NCI-H526 treated with DMSO at 0.1 percent for 48 hours (cell line): ENCODE measurements at regions not wholly inside any gene's neighbourhood (a gene's known extent, or its start where the extent isn't known, plus 50 kb on each side); places are given as distances from the start of the nearest gene placed in this dataset.
"Not testable (repeated sequence)": the region's sequence is repeated elsewhere in the genome, so short reads cannot be mapped to it uniquely, and the experiment has no call there.

Experiments
- DNase-seq: peaks from one replicate; lab custom pipeline; 2025; lab: John Stamatoyannopoulos, UW

DNA sequence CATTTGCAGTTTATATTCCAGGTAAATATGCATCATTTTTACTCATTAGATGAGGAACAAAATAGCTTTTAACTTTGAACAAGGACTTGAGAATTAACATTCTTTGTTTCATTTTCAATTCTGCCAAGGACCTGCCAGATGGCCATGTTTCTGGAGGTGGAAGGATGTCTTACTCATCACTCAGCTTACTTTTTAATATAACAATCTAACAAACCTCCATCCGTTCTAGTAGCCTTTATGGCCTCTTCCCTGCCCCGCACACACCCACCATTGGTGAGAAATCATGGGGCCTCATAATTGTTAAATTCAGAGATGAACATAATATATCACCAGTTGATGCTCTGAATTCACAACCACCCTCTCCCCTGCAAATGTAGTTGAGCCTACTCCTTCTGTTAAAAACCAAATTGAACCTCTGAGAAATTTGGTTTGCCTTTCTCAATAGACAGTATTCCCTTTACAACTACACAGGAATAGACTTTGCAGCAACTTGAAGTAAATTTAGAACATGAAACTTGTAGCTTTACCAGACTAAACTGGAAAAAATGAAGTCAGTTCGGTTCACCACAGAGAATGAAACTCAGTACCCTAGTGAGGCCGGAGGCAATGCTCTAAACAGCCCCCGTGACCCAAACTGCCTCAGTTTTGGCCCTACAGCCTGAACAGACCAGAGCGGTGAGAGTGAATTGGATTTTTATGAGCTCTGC, 50.1 kb upstream of the ACSL4 start:
- DNase-seq = no peak

DNA sequence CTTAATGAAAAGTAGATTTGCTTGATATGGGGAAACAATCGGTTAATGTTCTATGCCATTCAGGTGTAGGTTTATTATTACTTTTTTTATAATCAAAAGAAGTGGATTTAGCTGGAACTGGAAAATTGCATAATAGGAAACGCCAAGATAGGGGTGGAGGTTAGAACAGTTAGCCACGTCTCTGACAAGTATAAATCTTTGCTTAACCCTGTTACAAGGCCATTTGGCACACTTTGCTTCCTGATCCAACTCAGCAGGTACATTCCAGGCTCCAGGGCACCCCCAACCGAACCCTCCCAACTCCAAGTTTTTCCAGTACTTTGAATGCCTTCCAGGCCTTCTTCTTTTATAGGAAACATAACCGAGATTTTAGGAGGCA, 50.6 kb upstream of the ACSL4 start:
- no peak for DNase-seq

DNA sequence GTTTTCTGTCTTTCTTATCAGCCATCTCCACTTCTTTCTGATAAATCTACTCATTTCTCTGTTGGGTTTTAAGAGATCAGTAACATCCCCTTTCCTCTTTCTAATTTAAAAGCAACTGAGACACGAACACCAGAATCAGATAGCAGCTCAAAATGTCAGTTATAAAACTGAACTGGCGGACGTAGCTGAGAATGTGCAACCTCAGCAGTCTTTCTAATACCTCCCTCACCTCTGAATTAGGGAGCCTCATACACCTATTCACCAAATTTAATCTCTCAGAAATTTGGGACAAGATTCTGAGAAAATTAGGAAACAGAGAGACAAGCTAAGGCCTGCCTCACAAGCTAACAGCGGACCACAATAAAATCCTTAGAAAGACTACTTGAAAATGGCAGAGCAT, 52.0 kb upstream of the ACSL4 start:
- DNase-seq = no peak

DNA sequence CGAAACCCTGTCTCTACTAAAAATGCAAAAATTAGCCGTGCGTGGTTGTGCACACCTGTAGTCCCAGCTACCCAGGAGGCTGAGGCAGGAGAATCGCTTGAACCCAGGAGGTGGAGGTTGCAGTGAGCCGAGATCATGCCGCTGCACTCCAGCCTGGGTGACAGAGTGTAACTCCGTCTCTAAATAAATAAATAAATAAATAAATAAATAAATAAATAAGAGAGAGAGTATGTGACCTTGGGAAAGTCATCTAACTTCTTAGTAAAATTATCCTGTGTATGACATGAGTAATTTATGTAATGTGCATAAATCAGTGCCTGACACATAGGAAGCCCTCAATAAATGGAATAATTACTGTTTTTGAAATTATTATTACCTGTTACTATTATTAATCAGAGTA, 57.5 kb upstream of the ACSL4 start:
- DNase-seq = not testable (repeated sequence)

DNA sequence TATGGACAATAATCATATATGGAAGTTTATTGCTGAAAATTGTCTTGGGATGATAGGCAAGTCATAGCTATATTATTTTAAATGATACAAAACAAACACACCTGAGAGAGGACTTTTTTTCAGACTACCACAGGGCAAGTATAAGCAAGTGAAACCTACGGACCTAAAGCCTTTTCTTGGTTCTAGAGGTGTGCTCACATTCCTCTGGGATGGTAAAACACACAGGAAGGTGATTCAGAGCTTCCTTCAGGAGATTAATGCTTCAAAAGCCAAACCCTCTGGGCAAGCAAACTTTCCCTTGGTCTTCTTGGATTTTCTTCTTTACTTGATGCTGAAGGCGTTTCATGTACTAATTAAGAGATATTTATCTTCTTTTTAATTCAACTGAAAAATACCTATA, 60.1 kb upstream of the ACSL4 start:
- DNase-seq = no peak

DNA sequence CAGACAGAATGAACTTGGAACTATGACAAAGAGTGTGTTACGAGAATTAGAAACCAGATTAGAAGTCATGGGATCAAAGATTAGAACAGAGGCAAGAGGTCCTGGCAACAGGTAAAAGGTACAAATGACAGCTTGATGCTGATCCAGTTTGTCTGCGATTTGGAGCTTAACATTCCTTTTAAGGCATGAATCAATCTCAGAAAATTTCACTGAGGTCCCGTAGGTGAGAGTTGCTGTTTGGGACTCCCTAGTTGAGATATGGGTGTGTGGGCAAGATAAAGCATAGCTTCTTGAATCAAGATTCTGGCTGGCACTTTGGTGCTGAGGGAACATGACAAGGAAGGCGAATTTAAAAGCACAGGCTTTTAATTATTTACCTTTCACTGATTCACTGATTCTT, 62.6 kb upstream of the ACSL4 start:
- no peak for DNase-seq

DNA sequence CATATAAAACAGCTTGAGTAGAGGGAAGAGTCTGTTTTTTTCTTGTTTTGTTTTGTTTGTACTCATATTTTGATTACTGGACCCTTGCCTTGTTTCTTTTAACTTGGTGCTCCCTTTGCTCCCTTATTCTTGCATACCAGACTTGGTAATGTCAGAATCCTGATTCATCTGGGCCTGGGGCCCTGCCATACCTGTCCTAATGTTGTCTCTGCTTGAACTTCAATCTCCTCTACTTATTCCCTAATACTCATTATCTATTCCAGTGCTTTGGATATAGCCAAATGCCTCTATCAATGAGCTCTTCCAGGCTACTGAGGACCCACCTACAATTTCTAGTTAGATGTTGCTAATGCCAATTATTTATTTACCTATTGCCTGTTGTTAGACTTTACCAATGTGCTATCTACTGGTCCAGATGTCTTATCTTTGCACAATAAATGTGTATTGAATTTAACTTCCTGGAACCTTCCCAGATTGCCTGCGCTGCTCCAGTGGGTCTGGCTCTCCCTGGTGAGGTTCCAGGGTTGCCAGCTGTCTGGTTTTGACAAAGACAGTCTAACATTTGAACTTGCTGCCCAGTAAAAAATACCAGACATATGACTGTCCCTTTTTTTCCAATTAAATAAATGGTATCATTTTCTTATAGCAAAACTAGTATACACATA, 64.4 kb upstream of the ACSL4 start:
- DNase-seq = no peak

DNA sequence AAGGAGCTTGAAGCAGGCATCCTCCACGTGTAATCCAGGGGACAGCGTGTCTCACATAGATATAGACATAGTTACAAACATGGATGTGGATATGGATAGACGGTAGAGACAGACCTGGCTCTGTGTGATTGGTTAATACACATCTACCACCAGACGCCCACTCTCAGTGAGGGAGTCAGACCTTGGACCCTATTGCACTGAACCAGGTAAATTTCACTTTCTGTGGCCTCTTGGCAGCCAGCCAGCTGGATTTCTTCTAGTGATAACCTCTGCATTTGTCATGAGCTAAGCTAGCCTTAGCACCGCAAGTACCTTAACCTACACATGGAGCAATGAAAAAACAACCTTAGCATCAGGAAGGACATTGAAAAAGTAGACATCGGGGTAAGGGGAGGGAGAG, 79.2 kb upstream of the ACSL4 start:
- DNase-seq = no peak

DNA sequence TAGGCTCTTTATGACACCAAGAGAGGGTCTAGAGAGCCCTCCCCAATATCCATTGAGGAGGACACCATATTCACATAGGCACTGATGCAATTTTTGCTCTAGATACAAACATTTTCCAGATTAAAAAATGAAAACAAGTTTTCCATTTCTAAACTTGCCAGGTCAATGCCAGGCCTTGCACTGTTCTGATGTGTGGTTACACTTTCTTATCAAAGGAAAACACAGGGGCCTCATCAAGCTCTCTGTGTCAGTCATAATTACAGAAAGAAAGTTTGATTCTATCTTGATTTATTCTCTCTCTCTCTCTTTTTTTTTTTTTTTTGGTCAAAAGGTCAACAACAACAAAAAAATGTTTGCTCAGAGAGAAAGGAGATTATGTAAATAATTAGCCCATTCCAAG, 80.2 kb upstream of the ACSL4 start:
- no peak for DNase-seq

DNA sequence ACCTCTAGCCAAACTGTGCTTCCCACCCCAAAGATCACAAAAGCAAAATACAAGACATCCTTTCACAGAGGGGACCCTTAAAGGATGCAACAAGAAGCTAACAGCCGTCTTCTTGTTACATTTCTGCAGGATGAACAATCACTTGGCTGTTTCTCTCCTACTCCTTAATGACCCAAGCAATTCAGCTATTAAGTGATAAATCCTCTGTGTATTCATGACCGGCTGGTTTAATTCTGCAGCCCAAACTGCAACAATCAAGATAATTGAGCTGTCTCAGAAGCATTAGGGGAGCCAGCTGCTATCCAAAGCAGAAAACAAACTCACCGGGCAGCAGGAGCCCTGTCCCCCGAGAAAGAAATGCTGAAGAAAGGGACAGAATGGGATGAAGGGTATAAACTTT, 85.9 kb upstream of the ACSL4 start:
- no peak for DNase-seq

DNA sequence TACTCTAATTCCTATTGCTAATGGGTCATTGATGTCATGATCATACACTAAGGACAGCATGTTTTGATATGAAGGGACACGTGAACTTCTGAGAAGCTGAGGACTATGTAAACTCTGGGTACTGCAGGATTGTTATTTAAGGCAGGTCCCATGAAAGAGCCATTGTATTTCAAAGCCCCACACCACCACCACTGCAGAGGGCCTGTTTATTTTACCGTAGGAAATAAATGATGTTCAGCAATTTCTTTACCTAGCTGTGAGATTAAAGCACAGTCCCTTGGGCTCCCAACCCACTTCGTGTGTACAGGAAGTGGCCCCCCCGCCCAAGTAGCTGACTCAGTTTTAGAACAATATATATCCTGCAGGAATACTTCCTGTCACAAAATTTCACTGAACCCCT, 89.8 kb upstream of the ACSL4 start:
- peak; percentile 2 for DNase-seq

DNA sequence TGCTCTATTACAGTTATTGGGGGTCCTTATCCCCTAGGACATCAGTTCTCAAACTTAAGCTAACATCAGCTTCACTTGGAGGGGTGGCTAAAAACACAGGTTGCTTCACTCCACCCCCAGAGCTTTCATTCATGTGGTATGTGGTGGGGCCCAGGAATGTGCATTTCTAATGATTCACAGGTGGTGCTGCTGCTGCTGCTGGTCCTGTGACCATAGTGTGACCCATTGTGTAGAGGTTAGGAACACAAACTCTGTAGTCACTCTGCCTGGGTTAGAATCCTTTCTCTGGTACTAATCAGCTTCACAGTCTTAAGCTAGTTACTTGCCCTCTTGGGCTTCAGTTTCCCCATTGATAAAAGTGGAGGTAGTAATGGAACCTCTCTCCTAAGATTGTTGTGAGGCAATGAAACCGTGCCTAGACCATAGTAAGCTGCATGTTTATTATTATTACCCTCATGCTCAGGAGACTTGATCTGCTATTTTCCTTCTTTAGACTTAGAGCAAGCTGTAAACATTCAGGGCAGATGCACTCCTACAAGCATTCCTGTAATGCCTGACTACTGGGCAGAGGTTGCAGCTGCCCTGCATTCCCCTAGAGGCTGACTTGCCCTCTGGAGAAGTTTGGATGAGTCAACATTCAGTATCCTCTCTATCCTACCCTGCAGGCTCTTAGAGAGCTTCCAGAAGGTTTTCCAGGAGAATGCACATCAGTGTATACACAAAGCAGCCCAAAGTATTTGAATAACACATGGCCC, 94.1 kb upstream of the ACSL4 start:
- DNase-seq = peak; percentile 42

DNA sequence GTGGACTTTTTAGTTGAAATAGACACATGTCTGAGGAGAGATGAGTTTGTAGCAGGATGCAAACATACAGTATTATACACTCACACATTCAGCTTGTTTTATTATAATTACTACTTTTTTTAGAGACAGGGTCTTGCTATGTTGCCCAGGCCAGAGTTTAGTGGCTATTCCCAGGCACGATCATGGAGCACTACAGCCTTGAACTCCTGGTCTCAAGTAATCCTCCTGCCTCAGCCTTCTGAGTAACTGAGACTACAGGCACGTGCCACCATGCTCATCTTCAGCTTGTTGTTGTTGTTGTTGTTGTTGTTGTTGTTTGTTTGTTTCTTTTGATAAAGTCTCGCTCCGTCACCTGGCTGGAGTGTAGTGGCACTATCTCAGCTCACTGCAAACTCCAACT, 94.7 kb upstream of the ACSL4 start:
- no peak for DNase-seq

DNA sequence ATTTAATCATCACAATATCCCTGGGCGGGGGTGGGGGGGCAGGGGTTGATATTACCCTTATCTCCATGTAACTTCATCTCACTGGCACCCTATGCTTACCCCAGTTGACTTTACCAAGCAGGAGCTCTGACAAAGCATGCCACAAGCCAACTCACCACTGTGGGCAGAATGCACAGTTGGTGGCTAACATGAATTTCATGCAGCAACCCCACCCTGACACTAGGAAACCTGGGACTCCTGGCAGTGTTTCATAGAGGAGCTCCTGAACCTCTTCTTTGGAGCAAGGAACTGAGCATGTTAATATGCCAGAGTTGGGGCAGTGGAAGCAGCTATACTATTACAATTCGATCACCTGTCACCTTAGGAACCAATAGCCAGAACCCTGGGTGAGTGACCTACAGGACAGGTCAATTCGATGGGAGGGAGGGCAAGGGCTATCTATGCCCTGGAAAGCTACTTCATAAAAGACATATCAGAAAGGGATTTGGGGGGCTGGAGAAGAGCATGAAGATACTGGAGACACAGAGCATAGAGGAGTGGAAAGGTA, 97.2 kb upstream of the ACSL4 start:
- no peak for DNase-seq

DNA sequence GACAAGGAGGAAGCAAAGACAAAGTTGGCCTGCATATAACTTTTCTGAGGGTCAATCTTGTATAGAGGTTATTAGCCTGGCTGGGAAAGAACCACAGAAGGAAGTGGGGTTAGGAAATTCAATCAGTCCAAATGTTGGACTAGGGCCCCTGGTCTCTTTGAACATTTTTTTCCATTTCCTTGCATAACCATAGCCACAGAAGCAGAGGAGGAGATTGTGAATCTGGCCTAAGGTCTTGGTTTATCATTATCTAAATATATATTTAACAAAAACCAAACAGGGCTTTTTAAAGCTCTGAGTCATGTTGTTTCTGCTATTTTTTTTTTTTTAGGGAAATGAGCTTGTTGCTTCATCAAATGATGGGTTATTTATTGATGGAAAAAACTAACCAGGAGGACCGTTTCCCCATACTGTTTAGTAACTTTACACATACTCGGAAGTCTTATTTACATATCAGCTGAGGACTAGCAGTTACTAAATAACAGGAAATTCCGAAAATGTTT, 97.7 kb upstream of the ACSL4 start:
- no peak for DNase-seq

DNA sequence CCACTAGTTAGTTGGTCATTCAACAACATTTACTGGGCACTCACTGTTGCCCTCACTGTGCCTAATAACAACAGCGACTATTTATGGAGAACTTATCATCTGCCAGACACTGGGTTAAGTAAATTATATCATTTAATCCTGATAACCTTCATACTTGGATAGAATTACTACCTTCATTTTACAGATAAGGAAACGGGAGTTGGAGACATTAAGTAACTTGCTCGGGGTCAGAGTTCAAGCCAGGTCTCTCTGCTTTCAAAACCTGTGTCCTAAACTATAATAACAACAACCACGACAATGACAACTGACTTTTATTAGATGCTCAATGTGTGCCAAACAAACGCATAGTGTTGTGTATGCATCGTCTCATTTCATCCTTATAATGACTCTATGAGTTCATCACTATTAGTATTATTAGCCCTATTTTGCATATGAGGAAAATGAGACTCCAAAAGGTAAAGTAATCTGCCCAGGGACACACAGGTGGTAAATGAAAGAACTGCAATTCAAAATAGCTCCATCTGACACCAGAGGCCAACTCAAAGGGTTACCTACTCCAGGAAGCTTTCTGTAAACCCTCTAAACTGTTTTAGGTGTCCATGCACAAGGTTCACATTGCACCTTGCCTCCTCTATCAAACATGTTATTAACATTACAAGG, 98.4 kb upstream of the ACSL4 start:
- no peak for DNase-seq

DNA sequence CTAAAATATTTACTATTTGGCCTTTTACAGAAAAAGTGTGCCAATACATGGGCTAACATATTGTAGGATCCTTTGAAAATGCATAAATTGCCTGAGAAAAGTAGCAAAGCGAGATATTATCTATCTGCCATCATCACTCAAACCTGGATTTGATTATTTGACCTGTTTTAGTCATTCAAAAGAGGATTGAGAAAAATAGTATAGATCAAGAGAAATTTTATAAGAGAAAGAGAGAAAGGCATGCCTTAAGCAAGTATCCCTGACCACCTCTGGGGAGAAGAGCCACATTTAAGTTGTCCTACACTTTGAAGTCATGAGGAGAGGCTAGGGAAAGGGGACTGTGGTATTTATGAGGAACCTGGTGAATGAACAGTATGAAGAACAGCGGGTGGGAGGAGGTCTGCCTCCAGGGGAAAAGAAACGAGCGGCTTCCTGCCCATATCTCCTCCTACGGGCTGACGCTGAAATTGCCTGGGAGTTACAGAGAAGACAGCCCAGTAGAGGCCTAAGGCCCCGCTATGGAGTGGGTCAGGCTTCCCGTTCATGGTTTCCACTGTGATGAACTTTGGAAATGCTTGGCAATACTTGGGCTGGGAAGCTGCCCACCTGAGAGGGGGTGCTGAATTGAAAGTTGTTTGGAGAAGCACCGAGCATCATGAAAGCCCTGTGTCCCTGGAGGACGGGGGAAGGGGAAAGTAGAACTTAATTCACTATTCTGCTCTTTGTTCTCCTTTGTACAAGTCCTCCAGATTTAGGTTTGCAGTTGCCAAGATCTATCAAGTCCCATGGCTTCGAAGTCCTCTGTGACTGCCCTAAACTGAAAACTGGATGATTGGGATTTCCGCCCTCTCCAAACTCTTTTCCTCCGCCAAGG, 106.9 kb upstream of the ACSL4 start:
- no peak for DNase-seq

DNA sequence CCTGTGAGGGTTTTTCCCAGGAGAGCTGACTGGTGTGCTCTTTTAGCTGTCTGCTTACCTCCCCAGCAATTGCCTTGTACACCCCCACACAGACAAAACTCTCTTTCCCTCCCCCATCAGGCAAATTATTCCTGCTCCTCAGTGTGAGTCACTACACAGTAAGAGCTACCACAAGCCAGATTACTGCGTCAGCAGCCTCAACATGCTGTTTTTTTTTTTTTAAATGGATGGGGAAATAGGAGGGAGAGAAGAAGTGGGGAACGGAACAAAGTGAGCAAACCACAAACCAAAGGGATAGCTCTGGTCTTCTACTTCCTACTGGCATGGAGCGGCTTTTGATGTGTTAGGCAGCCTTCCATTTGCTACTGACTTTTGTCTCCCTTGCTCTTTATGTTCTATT, 107.5 kb upstream of the ACSL4 start:
- no peak for DNase-seq

DNA sequence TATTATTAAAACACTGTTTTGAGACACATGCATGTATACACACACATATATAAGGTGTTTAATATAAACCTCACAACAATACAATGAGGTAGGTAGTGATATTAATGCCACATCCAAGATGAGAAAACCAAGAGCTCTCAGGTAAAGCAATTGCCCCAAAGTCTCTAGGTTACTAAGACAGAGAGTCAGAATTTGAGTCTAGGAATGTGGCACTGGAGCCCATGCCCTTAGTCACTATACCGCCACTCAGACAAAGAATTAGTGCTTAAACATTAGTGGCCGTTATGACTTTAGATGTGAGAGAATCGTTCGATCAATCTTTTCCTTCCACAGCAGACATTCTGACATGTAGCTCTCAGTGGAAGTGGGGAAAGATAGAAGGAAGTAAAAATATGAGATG, 108.2 kb upstream of the ACSL4 start:
- DNase-seq = no peak

DNA sequence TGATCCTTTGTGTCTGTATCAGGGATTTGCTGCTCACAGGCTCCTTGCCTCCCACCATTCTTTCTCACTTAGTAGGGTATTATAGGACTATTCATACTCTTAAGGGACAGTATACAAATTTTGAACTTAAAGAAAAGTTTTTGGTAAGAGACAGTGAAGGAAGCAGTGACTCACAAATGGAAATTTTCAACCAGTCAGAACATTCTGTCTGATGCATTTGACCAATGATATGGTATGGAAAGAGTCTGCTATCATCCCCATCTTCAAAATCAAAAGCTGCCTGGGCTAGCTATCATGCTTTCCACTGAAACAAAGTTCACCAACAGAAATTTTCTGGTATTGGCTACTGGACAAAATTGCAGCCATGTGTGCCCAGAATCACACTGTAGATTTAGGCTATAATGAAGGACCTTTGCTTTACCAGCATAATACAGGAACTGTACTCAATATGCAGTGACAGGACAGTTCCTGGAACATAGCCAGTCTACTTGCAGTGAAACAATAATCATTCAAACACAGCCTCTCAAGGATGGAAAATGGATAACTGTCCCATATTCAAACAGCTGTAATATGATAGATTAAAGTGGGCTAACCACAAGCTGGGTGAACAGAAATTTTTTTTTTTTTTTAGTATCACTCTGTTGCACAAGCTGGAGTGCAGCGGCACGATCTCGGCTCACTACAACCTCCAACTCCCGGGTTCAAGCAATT, 109.0 kb upstream of the ACSL4 start:
- DNase-seq = no peak

DNA sequence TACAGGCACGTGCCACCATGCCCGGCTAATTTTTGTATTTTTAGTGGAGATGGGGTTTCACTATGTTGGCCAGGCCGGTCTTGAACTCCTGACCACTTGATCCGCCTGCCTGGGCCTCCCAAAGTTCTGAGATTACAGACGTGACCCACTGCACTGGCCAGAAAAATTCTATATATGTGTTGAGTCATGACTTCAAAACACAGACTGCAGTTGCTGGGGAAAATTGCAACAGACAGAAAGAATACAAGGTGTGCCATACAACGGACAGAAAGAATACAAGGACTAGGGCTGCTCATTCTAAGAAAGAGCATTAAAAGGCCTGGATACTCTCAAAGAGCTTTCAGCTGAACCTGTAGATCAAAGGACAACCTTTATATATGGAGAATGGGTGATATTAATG, 109.6 kb upstream of the ACSL4 start:
- no peak for DNase-seq
